Keratinocyte (primary cell): ENCODE measurements at regions not wholly inside any gene's neighbourhood (a gene's known extent, or its start where the extent isn't known, plus 50 kb on each side); places are given as distances from the start of the nearest gene placed in this dataset.

Experiments used
- CTCF ChIP-seq, 3 experiments: IDR thresholded peaks in 1 of 3; conservative IDR thresholded peaks in 1 of 3; optimal IDR thresholded peaks in 1 of 3; 2 replicates in 2 of 3; 3 replicates in 1 of 3; pipeline versions ENCODE3 to v1.5.1; 2011; ENCODE audit warnings: low read length in 3 of 3, mild to moderate bottlenecking in 3 of 3, moderate library complexity in 2 of 3, control low read depth in 1 of 3, inconsistent platforms in 1 of 3; ENCODE audit not compliant: insufficient read depth in 2 of 3; ENCODE audit errors: extremely low read depth in 1 of 3
- EZH2 ChIP-seq: IDR thresholded peaks from one replicate; pipeline ENCODE4 v1.6.1; 2012; ENCODE audit warnings: inconsistent platforms, mild to moderate bottlenecking, low read length, moderate library complexity

GRCh38 chr22:47267513-47268282, 505.2 kb downstream of the TBC1D22A start:
- TF ChIP-seq CTCF (optimal IDR thresholded peaks at IDR 0.05 in 1 of 3, IDR thresholded peaks at IDR 0.05 in 1 of 3, conservative IDR thresholded peaks at IDR 0.05 in 1 of 3; ENCODE audit: extremely low read depth in 1 of 3, insufficient read depth in 2 of 3, low read length in 3 of 3): no peak
- no peak for TF ChIP-seq EZH2
